ENCODE measurements at regions not wholly inside any gene's neighbourhood (a gene's known extent, or its start where the extent isn't known, plus 50 kb on each side); places are given as distances from the start of the nearest gene placed in this dataset.
"Not testable (repeated sequence)": the region's sequence is repeated elsewhere in the genome, so short reads cannot be mapped to it uniquely, and the experiment has no call there.

DNA sequence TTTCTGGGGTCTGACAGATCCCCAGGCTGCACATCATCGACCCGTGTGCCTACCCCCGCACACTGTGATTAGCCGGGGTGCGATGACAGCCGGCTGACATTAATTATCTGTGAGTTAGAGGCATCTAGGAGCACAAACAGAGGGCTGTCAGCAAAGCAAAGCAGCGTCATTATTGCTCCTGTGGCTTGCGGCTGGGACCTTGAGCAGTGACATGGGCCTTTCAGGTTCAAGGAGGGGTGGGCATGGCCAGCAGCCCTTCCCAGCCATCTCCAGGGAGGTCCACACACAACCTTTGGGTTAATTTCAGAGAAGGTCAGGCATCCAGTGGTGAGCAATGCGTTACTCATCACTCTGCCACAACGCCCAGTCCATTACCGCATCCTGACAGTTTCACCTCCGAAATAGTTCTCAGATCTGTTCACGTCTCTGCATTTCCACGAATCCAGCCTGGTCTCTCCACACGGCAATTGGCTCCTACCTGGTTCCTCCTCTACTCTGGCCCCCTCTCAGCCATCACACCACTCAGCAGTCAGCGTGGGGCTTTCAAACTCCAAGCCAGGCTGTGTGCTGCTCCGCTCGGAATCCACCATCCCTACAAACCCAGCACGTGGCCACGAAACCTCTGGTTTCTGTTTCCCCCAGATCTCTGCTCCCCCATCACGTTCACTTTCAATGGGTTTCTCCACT, 249.7 kb upstream of the C16orf82 start:
- Mint-ChIP-seq H3K9me3 (no peaks in the 10 kb centered on the region), H3K4me1 (no peaks in the 10 kb centered on the region), H3K4me3 (no peak overlapping the region), H3K36me3 (ENCODE audit: insufficient read depth) (no peaks in the 10 kb centered on the region), H3K27me3 (peaks cover 9% of the 10 kb centered on the region), H3K27ac (ENCODE audit: low read depth) (no peak overlapping the region)
- ATAC-seq (replicated peaks; ENCODE audit: extremely low read depth, poor library complexity, severe bottlenecking) = no peak
- DNase-seq (ENCODE audit: low spot score in 2 of 2) = no peak

DNA sequence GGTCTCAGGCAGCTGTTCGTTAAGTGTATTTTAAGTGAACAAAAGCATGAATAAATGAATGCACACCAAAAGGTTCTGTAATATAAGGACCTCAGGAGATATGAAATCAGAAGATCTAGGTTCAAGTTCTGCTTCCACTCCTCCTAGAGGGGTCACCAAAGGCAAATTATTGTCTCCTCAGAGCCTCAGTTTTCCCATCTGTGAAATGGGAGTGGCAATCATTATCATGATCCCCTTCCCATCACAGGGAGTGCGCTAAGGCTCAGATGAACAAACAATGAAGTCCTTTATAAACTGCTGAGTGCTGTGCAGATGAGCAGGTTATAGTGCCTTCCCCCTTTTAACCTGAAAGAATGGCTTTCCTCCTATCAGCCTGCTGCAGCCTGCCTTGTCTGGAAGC, 248.3 kb upstream of the C16orf82 start:
- Mint-ChIP-seq H3K27ac (ENCODE audit: low read depth) (no peak overlapping the region), H3K9me3 (no peaks in the 10 kb centered on the region), H3K4me3 (no peak overlapping the region), H3K27me3 (peaks cover 9% of the 10 kb centered on the region), H3K4me1 (no peaks in the 10 kb centered on the region), H3K36me3 (ENCODE audit: insufficient read depth) (no peaks in the 10 kb centered on the region)
- ATAC-seq (replicated peaks; ENCODE audit: extremely low read depth, poor library complexity, severe bottlenecking) (no peak), DNase-seq (ENCODE audit: low spot score in 2 of 2) (no peak)

GRCh38 chr16:26824469-26824868, 242.3 kb upstream of the C16orf82 start:
- Mint-ChIP-seq H3K9me3 (no peaks in the 10 kb centered on the region), H3K4me1 (no peaks in the 10 kb centered on the region), H3K36me3 (ENCODE audit: insufficient read depth) (no peaks in the 10 kb centered on the region), H3K27me3 (peaks cover 44% of the 10 kb centered on the region), H3K27ac (ENCODE audit: low read depth) (no peak overlapping the region), H3K4me3 (no peak overlapping the region)
- ATAC-seq (replicated peaks; ENCODE audit: extremely low read depth, poor library complexity, severe bottlenecking) (no peak), DNase-seq (ENCODE audit: low spot score in 2 of 2) (no peak)

DNA sequence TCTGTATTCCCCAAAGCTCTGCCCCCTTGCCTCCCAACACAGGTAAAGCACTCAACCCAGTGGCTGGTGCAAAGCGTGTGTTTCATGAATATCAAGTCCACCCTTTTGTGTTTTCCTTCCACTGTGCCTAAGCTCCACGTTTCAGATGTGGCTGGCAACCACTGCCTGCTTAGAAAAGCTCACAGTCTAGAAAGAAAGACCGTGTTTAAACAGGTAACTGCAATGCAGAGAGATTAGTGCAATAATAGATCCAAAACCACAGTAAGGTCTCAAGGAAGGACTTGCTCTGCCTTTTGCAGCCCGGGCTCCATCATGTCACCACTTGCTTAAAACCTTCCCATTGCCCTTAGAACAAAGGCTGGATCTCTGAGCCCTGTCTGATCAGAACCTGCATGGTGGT, 240.2 kb upstream of the C16orf82 start:
- Mint-ChIP-seq H3K4me3 (no peak overlapping the region), H3K9me3 (no peaks in the 10 kb centered on the region), H3K27ac (ENCODE audit: low read depth) (no peak overlapping the region), H3K4me1 (no peaks in the 10 kb centered on the region), H3K36me3 (ENCODE audit: insufficient read depth) (no peaks in the 10 kb centered on the region), H3K27me3 (peaks cover 57% of the 10 kb centered on the region)
- ATAC-seq (replicated peaks; ENCODE audit: extremely low read depth, poor library complexity, severe bottlenecking) (no peak), DNase-seq (ENCODE audit: low spot score in 2 of 2) (no peak)

DNA sequence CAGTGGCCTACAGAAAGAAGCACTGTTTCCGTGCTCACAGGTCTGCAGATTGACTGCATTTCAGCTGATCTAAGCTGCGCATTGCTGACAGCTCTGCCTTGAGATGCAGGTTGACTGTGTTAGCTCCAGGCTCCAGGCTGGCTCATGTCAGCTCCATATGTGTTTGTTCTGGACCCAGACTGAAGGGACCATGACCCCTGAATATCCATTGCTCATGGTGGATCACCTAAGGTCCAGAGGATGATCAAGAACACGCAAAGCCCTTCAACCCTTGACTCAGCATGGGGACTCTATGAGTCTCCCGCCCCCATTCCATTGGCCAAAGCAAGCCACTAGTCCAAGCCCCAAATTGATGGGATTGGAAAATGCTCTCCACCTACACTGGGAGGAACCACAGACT, 239.3 kb upstream of the C16orf82 start:
- Mint-ChIP-seq H3K9me3 (no peaks in the 10 kb centered on the region), H3K4me1 (no peaks in the 10 kb centered on the region), H3K36me3 (ENCODE audit: insufficient read depth) (no peaks in the 10 kb centered on the region), H3K4me3 (no peak overlapping the region), H3K27ac (ENCODE audit: low read depth) (no peak overlapping the region), H3K27me3 (peaks cover 66% of the 10 kb centered on the region)
- DNase-seq (ENCODE audit: low spot score in 2 of 2) = no peak
- ATAC-seq (replicated peaks; ENCODE audit: extremely low read depth, poor library complexity, severe bottlenecking) = no peak

DNA sequence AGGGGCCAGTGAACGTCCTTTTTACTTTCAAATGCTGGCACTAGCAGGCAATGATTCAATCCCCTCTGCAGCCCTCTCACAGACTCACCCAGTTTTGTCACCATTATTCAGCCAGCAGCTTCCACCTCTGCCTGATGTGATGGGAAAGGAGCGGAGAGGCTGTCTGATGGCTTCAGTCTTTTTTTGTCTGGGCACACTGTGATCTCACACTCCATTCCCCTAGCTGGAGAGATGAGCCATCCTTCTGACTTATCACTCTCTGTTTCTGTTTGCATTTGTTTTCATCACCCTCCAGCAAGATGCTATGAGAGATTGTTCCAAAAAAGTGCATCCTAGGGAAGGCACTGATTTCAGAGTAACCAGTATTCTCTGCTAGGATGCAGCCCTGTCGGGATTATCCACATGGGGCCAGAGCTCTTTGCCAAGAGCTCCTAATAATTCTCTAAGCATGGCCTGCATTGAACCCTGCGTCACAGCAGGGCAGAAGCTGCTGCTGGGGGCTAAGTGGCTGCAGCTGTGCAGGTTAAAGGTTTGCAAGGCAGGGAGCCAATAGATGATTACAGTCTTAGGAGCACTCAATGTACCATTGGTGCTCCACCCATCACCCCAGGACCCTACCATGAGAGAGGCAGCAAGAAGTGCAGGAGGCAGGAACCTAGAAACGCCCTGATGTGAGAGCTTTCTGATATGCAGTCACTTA, 236.1 kb upstream of the C16orf82 start:
- H3K9me3 Mint-ChIP-seq = no peaks in the 10 kb centered on the region
- no peak for DNase-seq (ENCODE audit: low spot score in 2 of 2)
- peaks cover 73% of the 10 kb centered on the region for H3K27me3 Mint-ChIP-seq
- no peaks in the 10 kb centered on the region for H3K4me1 Mint-ChIP-seq
- H3K4me3 Mint-ChIP-seq = no peak overlapping the region
- ATAC-seq (replicated peaks; ENCODE audit: extremely low read depth, poor library complexity, severe bottlenecking) = no peak
- no peak overlapping the region for H3K27ac Mint-ChIP-seq (ENCODE audit: low read depth)
- H3K36me3 Mint-ChIP-seq (ENCODE audit: insufficient read depth) = no peaks in the 10 kb centered on the region

DNA sequence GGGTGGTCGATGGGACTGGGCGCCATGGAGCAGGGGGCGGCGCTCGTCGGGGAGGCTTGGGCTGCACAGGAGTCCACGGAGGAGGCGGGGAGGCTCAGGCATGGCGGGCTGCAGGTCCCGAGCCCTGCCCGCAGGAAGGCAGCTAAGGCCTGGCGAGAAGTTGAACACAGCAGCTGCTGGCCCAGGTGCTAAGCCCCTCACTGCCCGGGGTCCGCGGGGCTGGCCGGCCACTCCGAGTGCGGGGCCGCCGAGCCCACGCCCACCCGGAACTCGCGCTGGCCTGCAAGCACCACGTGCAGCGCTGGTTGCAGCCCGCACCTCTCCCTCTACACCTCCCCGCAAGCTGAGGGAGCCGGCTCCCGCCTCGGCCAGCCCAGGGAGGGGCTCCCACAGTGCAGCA, 230.6 kb upstream of the C16orf82 start:
- not testable (repeated sequence) for H3K4me3 Mint-ChIP-seq; DNase-seq (ENCODE audit: low spot score in 2 of 2); H3K4me1 Mint-ChIP-seq; H3K36me3 Mint-ChIP-seq (ENCODE audit: insufficient read depth); ATAC-seq (replicated peaks; ENCODE audit: extremely low read depth, poor library complexity, severe bottlenecking); H3K27ac Mint-ChIP-seq (ENCODE audit: low read depth); H3K9me3 Mint-ChIP-seq
- H3K27me3 Mint-ChIP-seq = peaks cover 52% of the 10 kb centered on the region

DNA sequence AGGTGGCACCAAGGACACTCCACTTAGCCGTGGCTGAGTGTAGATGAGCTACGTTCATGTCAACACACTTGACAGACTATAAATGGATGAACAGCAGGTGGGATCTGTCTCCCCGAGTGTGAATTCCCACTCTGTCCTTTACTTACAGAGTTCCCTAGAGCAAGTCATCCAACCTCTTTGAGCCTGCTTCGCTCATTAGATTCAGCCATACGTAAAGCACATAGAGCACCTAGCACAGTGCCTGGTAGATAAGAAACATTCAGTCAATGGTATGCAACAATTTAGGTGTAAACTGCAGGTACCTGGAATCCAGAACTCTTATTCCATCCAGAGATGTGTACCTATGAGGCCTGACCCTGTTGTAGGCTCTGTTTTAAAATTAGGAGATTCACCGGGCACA, 227.8 kb upstream of the C16orf82 start:
- no peak for ATAC-seq (replicated peaks; ENCODE audit: extremely low read depth, poor library complexity, severe bottlenecking)
- H3K9me3 Mint-ChIP-seq = no peaks in the 10 kb centered on the region
- no peak for DNase-seq (ENCODE audit: low spot score in 2 of 2)
- H3K27me3 Mint-ChIP-seq = peaks cover 33% of the 10 kb centered on the region
- no peaks in the 10 kb centered on the region for H3K4me1 Mint-ChIP-seq
- H3K36me3 Mint-ChIP-seq (ENCODE audit: insufficient read depth) = no peaks in the 10 kb centered on the region
- no peak overlapping the region for H3K4me3 Mint-ChIP-seq
- no peak overlapping the region for H3K27ac Mint-ChIP-seq (ENCODE audit: low read depth)

- Mint-ChIP-seq H3K9me3 (no peaks in the 10 kb centered on the region), H3K27me3 (peaks cover 51% of the 10 kb centered on the region), H3K4me1 (no peaks in the 10 kb centered on the region), H3K36me3 (ENCODE audit: insufficient read depth) (no peaks in the 10 kb centered on the region), H3K4me3 (no peak overlapping the region), H3K27ac (ENCODE audit: low read depth) (no peak overlapping the region)
- ATAC-seq (replicated peaks; ENCODE audit: extremely low read depth, poor library complexity, severe bottlenecking) = no peak
- DNase-seq (ENCODE audit: low spot score in 2 of 2) = no peak
Observed at GRCh38 chr16:26840691-26841090, 226.0 kb upstream of the C16orf82 start.

- H3K4me3 Mint-ChIP-seq = no peak overlapping the region
- DNase-seq (ENCODE audit: low spot score in 2 of 2) = no peak
- no peaks in the 10 kb centered on the region for H3K36me3 Mint-ChIP-seq (ENCODE audit: insufficient read depth)
- no peak for ATAC-seq (replicated peaks; ENCODE audit: extremely low read depth, poor library complexity, severe bottlenecking)
- peaks cover 20% of the 10 kb centered on the region for H3K9me3 Mint-ChIP-seq
- no peaks in the 10 kb centered on the region for H3K4me1 Mint-ChIP-seq
- peaks cover 30% of the 10 kb centered on the region for H3K27me3 Mint-ChIP-seq
- H3K27ac Mint-ChIP-seq (ENCODE audit: low read depth) = no peak overlapping the region
Observed at GRCh38 chr16:26856271-26856670, 210.5 kb upstream of the C16orf82 start.

DNA sequence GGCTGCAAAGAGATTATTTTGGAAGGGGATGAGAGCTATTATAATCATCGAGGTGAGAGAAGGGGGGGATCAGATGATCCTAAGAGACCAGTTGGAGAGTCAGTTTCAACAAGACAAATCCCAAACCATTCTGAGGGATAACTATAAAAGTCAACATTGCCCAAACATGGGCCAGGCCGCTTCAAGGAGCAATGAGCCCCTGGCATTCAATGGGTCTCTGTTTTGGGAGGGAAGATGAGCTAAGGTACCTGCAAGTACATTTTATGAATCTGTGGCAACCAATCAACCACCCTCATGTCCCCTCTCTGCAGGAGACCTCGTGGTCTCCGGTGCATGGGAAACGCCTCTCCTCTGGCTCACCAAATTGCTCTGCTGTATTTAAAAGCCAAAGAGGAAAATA, 209.9 kb upstream of the C16orf82 start:
- no peak overlapping the region for H3K27ac Mint-ChIP-seq (ENCODE audit: low read depth)
- peaks cover 25% of the 10 kb centered on the region for H3K9me3 Mint-ChIP-seq
- peaks cover 30% of the 10 kb centered on the region for H3K27me3 Mint-ChIP-seq
- no peaks in the 10 kb centered on the region for H3K36me3 Mint-ChIP-seq (ENCODE audit: insufficient read depth)
- no peak for DNase-seq (ENCODE audit: low spot score in 2 of 2)
- no peaks in the 10 kb centered on the region for H3K4me1 Mint-ChIP-seq
- ATAC-seq (replicated peaks; ENCODE audit: extremely low read depth, poor library complexity, severe bottlenecking) = no peak
- no peak overlapping the region for H3K4me3 Mint-ChIP-seq

DNA sequence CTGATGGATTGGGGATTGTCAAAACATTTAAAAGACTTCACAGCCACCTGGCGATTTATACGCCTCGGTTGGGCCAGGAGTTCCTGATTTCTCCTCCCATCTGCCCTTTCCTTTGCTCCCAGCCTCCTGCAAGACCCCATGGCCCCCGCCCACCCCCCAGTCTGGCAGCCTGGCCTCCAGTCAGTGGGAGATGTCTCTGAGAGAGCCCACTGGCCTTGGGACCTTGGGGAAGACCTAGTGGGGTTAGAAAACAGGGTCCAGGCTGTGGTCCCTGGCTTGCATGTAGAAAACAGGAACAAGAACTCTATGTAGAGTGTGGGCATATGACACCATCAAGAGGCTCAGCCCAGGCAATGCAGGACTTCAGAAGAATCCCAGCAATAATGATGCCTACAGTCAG, 209.4 kb upstream of the C16orf82 start:
- Mint-ChIP-seq H3K27me3 (peaks cover 30% of the 10 kb centered on the region), H3K4me1 (no peaks in the 10 kb centered on the region), H3K4me3 (no peak overlapping the region), H3K9me3 (peaks cover 25% of the 10 kb centered on the region), H3K27ac (ENCODE audit: low read depth) (no peak overlapping the region), H3K36me3 (ENCODE audit: insufficient read depth) (no peaks in the 10 kb centered on the region)
- DNase-seq (ENCODE audit: low spot score in 2 of 2) = no peak
- no peak for ATAC-seq (replicated peaks; ENCODE audit: extremely low read depth, poor library complexity, severe bottlenecking)

GRCh38 chr16:26860506-26860905, 206.2 kb upstream of the C16orf82 start:
- H3K27me3 Mint-ChIP-seq = peaks cover 35% of the 10 kb centered on the region
- ATAC-seq (replicated peaks; ENCODE audit: extremely low read depth, poor library complexity, severe bottlenecking) (no peak), DNase-seq (ENCODE audit: low spot score in 2 of 2) (no peak)
- no peaks in the 10 kb centered on the region for H3K36me3 Mint-ChIP-seq (ENCODE audit: insufficient read depth)
- no peaks in the 10 kb centered on the region for H3K4me1 Mint-ChIP-seq
- no peak overlapping the region for H3K4me3 Mint-ChIP-seq
- H3K27ac Mint-ChIP-seq (ENCODE audit: low read depth) = no peak overlapping the region
- H3K9me3 Mint-ChIP-seq = peaks cover 25% of the 10 kb centered on the region

All from central memory CD8-positive, alpha-beta T cell (primary cell).